GM12865 (cell line): ENCODE measurements at regions not wholly inside any gene's neighbourhood (a gene's known extent, or its start where the extent isn't known, plus 50 kb on each side); places are given as distances from the start of the nearest gene placed in this dataset.

Experiments used
- DNase-seq: peaks from one replicate; pipeline ENCODE4 v3.0.0; 2010; ENCODE audit warnings: low read depth
- H3K4me3 ChIP-seq: 2 replicates; pipeline ENCODE4 v1.5.1; 2011; ENCODE audit warnings: mild to moderate bottlenecking, low read depth, low read length, control low read depth
- TF ChIP-seq, protein P1 (sequence below): IDR thresholded peaks from 2 replicates; pipeline ENCODE4 v1.5.1; 2011; ENCODE audit warnings: low read length, control low read depth, low read depth, inconsistent platforms; ENCODE audit not compliant: insufficient read depth; ENCODE audit errors: missing control alignments

DNA sequence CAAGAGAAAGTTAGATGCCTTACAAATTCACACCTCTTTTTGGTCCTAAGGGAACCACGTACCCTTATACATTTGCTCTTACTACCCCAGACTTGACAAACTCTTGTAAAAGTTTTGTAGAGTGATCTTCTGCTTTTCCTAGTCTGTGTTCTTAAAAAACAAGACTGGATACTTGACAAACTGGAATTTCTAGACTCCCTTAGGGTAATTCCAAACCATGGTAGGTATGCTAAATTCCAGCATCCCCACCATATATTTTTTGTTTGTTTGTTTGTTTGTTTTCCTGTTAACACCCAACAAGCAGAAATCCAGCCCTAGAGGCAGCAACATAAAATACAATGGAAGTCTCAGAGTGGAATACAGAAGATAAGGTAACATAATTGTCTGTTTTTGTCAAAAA is 280.7 kb upstream of the NR2F2 start:
- TF ChIP-seq, protein P1, sequence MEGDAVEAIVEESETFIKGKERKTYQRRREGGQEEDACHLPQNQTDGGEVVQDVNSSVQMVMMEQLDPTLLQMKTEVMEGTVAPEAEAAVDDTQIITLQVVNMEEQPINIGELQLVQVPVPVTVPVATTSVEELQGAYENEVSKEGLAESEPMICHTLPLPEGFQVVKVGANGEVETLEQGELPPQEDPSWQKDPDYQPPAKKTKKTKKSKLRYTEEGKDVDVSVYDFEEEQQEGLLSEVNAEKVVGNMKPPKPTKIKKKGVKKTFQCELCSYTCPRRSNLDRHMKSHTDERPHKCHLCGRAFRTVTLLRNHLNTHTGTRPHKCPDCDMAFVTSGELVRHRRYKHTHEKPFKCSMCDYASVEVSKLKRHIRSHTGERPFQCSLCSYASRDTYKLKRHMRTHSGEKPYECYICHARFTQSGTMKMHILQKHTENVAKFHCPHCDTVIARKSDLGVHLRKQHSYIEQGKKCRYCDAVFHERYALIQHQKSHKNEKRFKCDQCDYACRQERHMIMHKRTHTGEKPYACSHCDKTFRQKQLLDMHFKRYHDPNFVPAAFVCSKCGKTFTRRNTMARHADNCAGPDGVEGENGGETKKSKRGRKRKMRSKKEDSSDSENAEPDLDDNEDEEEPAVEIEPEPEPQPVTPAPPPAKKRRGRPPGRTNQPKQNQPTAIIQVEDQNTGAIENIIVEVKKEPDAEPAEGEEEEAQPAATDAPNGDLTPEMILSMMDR: no peak
- DNase-seq: no peak
- H3K4me3 ChIP-seq: no peak overlapping the region

DNA sequence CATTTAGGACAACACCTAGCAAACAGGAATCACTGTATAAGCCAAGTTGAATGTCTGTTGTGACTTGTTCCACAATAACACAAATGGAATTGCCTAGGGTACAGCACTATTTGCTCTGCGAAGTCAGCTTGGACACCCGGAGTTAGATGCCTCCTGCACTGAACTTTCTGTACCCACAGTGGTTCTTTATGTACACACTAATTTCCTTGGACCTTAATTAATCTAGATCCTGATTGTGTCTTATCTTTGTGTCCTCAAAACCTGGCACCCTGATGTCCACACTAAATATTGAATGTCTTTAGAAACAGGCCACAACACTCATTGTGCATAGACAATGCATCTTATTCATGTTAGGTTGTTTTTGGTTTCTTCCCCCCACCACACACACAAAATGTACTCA is 278.9 kb upstream of the NR2F2 start:
- H3K4me3 ChIP-seq: no peak overlapping the region
- DNase-seq: no peak
- TF ChIP-seq, protein P1: no peak

DNA sequence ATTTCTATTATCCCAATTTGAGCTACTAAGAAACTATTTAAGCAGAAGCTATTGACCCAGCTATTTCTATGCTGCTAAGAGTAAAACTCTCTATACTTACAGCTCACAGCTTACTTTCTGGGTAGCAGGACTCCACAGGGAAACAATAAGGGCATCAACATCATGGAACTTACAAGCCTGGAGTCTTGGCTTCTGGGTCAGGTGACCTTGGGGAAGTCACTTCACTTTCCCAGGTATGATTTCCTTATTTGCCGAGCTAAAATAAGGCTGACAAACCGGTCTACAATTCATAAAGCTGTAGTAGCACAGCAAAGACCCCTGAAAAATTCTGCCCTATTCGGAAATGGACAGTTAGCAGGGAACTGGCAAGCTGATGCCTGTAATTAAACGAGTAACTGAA is 278.3 kb upstream of the NR2F2 start:
- no peak overlapping the region for H3K4me3 ChIP-seq
- no peak for DNase-seq
- TF ChIP-seq, protein P1: no peak

DNA sequence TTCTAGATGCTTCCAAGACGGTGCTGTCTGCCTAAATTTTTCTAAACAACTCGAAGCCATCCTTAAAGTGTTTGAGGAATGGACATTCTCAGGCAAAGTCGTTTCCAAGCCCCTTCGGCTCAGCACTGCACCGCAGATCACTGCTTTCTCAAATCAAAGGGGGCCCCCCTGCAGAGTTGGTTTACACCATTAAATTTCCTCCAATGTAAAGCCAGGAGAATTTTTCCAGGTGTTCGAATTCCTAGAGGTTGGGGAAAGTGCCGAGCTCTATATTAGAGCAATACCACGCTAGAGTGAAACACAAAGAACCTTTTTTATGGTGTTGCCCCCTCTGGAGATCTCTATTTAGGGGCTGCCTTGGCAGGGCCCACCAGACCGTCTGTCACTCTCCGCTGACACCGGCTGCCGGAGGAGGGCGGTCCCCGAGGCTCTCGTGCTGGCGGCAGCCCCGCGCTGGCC is 277.9 kb upstream of the NR2F2 start:
- no peak for DNase-seq
- TF ChIP-seq, protein P1: no peak
- H3K4me3 ChIP-seq: no peak overlapping the region

DNA sequence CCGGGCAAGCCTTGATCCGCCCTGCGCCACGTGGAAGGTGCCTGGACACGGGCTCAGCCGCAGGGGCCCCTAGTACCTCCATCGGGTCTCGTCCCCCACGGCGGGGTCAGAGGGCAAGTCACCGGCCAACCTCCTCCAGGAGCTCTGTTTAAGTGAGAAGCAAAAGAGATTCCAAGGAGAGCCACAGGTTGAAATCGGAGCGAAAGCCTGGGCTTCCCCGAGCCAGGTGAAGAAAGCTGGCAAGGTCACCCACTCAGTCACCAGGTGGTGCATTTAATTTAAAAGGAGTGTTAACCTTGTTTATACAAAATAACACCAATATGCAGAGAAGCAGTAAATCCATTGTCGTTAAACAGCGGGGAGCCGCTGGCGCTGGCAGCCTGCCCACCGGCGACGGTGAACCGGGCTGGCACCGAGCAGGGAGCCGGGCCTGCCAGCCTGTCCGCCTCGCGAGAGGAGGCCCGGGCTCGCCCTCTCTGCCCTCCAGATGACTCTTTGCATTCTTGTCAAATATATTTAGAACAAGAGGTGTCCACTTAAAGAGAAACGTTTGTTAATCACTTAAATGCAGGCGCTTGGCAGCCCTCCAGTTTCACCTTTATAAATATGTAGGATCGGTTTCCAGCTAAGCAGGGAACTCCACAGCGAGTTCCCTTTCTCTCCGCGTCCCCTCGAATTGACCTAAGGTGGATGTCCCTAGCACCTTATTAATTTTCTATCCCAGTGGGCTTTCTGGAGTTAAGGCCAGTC is 277.3 kb upstream of the NR2F2 start:
- TF ChIP-seq, protein P1: no peak
- DNase-seq: no peak
- H3K4me3 ChIP-seq: peak overlapping the region; percentile 23; the same call in 1 of the 2 replicates

DNA sequence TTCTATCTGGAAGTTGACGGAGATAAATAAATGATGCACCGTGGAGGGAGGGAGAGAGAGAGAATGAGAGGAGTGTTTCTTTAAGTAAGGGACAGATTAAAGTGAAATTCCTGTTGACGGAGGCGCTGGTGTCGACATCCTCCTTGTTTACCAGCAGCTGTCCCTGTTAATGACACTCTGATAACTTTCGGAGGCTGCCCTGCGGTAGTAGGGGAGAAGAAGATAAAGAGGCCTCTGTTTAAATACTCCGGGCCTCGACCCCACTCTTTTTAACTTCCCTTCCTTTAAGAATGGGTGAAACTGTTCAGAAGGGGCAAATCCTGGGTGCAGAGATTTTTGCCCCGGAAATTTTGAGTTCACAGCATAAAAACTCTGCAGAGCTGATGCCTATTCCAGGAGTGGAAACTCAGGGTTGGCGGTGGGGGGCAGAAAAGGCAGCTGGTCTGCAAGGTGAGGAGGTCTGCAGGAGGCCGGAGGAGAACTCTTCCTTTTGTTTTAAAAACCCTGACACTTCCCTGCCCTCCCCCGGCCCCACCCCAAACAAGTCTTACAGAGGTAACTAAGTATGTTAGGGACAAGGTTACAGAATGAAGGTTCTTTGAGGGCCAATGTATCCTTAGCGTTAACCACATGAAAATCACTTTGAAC is 276.6 kb upstream of the NR2F2 start:
- peak; percentile 48 for DNase-seq
- H3K4me3 ChIP-seq: peak overlapping the region; percentile 23; the same call in 1 of the 2 replicates
- TF ChIP-seq, protein P1: no peak
